ENCODE measurements at regions not wholly inside any gene's neighbourhood (a gene's known extent, or its start where the extent isn't known, plus 50 kb on each side); places are given as distances from the start of the nearest gene placed in this dataset.

- Histone ChIP-seq H3K14ac (ENCODE audit: insufficient read length) (no peak overlapping the region), H3K56ac (replicated peaks; ENCODE audit: insufficient read length, low read depth, low read length) (no peak overlapping the region), H3K79me1 (ENCODE audit: low read depth, low read length) (no peaks in the 10 kb centered on the region), H3K18ac (ENCODE audit: extremely low read depth, low read length) (no peak overlapping the region), H4K20me1 (replicated peaks in 1 of 2; ENCODE audit: control insufficient read depth in 1 of 2, insufficient read depth in 2 of 2, low read length in 2 of 2) (no peaks in the 10 kb centered on the region), H4K5ac (ENCODE audit: insufficient read length, low read depth, low read length) (peak overlapping the region; percentile 51), H3K23ac (ENCODE audit: insufficient read length) (no peak overlapping the region), H3K4me2 (ENCODE audit: insufficient read depth in 1 of 2, low read depth in 2 of 2, low read length in 2 of 2) (no peak overlapping the region), H2BK120ac (replicated peaks; ENCODE audit: low read depth, low read length) (no peak overlapping the region), H2BK5ac (ENCODE audit: low read depth, low read length) (no peak overlapping the region), H3K36me3 (ENCODE audit: control insufficient read depth in 2 of 4, insufficient read depth in 4 of 4, low read length in 3 of 4) (no peaks in the 10 kb centered on the region), H3K4ac (replicated peaks; ENCODE audit: insufficient read length, low read depth, low read length) (peak overlapping the region; percentile 76), H4K8ac (ENCODE audit: extremely low read depth, insufficient read depth, low read length) (no peak overlapping the region), H2BK15ac (ENCODE audit: low read length) (no peak overlapping the region), H2BK20ac (ENCODE audit: low read length) (no peak overlapping the region), H3K27me3 (replicated peaks in 1 of 4; ENCODE audit: control insufficient read depth in 3 of 4, extremely low read depth in 1 of 4, insufficient read depth in 3 of 4, low read length in 3 of 4) (no peaks in the 10 kb centered on the region), H3K79me2 (ENCODE audit: control insufficient read depth in 1 of 2, insufficient read depth in 2 of 2, low read length in 2 of 2) (no peaks in the 10 kb centered on the region), H2AFZ (ENCODE audit: low read length) (no peak overlapping the region), H3K4me3 (ENCODE audit: extremely low read depth in 1 of 4, insufficient read depth in 2 of 4, low read depth in 3 of 4, low read length in 4 of 4) (no peak overlapping the region), H3K23me2 (ENCODE audit: low read depth, low read length) (no peaks in the 10 kb centered on the region), H3K9ac (replicated peaks in 1 of 4; ENCODE audit: extremely low read depth in 1 of 4, low read depth in 3 of 4, low read length in 3 of 4) (no peak overlapping the region), H2BK12ac (ENCODE audit: low read depth, low read length) (no peak overlapping the region), H3K9me3 (ENCODE audit: insufficient read depth in 2 of 2, low read depth in 1 of 2, low read length in 1 of 2) (no peaks in the 10 kb centered on the region), H4K91ac (replicated peaks; ENCODE audit: insufficient read length, low read length) (no peak overlapping the region), H2AK5ac (ENCODE audit: low read depth, low read length) (no peak overlapping the region), H3K4me1 (replicated peaks in 1 of 4; ENCODE audit: control insufficient read depth in 3 of 4, insufficient read depth in 4 of 4, low read length in 3 of 4) (peaks cover 0 to 6% (median 0%) of the 10 kb centered on the region in 4 experiments; a peak in 2 of 7 replicates), H3K27ac (ENCODE audit: low read depth, low read length) (no peak overlapping the region)
- FAIRE-seq (no peak), DNase-seq (ENCODE audit: low read depth in 1 of 2, low spot score in 2 of 2) (no peak)
- WGBS, 2 experiments (ENCODE audit: extremely low coverage in 1 of 2, insufficient coverage in 1 of 2, insufficient read length in 1 of 2, insufficient replicate concordance in 2 of 2, low coverage in 1 of 2, low lambda C conversion rate in 2 of 2, missing lambda C conversion rate in 1 of 2): 74% methylated on average over 4 of the region's 4 CpGs; no CpG with 5 or more reads in 1 of the 2 experiments
- ChIA-PET CTCF (ENCODE audit: partially characterized antibody) (interaction anchor here (1.0 kb wide), 1 partner anchor 8 kb away, joined by 3 read pairs; no protein-coding TSS in a partner anchor), POLR2A (ENCODE audit: partially characterized antibody) (no interaction called here)
- no peak for TF ChIP-seq POLR2AphosphoS5 (IDR thresholded peaks at IDR 0.05; ENCODE audit: low read depth, low read length)
- no peak for TF ChIP-seq TEAD4 (IDR thresholded peaks at IDR 0.05; ENCODE audit: low read depth, low read length)
- TF ChIP-seq ATF3 (IDR thresholded peaks at IDR 0.05; ENCODE audit: insufficient read depth, low read depth, low read length): no peak
- TF ChIP-seq CHD2 (IDR thresholded peaks at IDR 0.05; ENCODE audit: low read length): no peak
Measured at GRCh38 chr1:80158266-80158665, 1151.7 kb upstream of the ADGRL4 start.

Data from H1 (cell line).